Fibroblast of pulmonary artery (primary cell): ENCODE measurements at regions not wholly inside any gene's neighbourhood (a gene's known extent, or its start where the extent isn't known, plus 50 kb on each side); places are given as distances from the start of the nearest gene placed in this dataset.

Experiments
- DNase-seq: peaks from one replicate; pipeline ENCODE4 v3.0.0-alpha.2; 2010; ENCODE audit warnings: low read depth
- H3K4me3 ChIP-seq: replicated peaks from 2 replicates; pipeline ENCODE4 v1.5.1; 2011; ENCODE audit warnings: low read depth, mild to moderate bottlenecking, control low read depth, low read length, moderate library complexity
- TF ChIP-seq, protein P1 (sequence below): IDR thresholded peaks from 2 replicates; pipeline ENCODE4 v1.5.1; 2011; ENCODE audit warnings: mild to moderate bottlenecking, control low read depth, low read length, inconsistent platforms; ENCODE audit errors: missing control alignments

DNA sequence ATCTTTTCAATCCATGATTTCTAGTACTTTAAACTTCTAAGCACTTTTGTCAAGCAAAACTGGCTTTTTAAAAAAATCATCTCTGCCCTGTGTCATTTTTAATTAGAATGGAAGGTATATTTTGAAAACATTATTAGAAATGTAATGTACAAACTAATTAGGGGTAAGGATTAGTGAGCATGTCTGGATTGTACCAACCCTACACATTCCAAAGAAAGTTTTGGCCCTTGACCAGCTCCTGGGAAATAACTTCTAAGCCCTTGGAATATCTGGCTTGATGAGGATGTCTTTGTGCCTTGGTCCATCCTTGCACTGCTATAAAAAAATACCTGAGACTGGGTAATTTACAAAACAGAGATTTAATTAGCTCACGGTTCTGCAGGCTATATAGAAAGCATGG is 876.5 kb downstream of the RAPGEF2 start:
- DNase-seq = no peak
- TF ChIP-seq, protein P1, sequence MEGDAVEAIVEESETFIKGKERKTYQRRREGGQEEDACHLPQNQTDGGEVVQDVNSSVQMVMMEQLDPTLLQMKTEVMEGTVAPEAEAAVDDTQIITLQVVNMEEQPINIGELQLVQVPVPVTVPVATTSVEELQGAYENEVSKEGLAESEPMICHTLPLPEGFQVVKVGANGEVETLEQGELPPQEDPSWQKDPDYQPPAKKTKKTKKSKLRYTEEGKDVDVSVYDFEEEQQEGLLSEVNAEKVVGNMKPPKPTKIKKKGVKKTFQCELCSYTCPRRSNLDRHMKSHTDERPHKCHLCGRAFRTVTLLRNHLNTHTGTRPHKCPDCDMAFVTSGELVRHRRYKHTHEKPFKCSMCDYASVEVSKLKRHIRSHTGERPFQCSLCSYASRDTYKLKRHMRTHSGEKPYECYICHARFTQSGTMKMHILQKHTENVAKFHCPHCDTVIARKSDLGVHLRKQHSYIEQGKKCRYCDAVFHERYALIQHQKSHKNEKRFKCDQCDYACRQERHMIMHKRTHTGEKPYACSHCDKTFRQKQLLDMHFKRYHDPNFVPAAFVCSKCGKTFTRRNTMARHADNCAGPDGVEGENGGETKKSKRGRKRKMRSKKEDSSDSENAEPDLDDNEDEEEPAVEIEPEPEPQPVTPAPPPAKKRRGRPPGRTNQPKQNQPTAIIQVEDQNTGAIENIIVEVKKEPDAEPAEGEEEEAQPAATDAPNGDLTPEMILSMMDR = no peak
- no peak overlapping the region for H3K4me3 ChIP-seq

GRCh38 chr4:159979953-159980352 is 877.1 kb downstream of the RAPGEF2 start:
- no peak overlapping the region for H3K4me3 ChIP-seq
- TF ChIP-seq, protein P1 = no peak
- no peak for DNase-seq

GRCh38 chr4:159980826-159981468 is 878.1 kb downstream of the RAPGEF2 start:
- no peak for DNase-seq
- no peak overlapping the region for H3K4me3 ChIP-seq
- TF ChIP-seq, protein P1 = no peak

DNA sequence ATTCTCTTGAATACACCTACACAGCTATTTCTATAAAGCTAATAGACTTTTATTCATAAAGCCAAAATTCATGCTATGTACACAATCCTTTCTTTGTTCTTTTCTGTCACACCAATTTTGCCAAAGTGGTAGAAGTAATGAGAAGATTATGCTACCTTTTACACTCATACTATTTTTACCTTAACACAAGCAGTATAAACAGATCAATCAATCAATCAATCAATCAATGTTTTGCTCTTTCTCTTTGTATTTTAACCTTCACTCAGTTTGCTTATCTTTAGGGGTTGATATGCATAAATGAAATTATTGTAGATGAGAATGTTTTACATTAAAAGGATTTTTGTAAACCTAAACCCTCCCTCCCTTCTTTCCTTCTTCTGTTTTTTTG is 878.6 kb downstream of the RAPGEF2 start:
- H3K4me3 ChIP-seq = no peak overlapping the region
- no peak for DNase-seq
- TF ChIP-seq, protein P1 = no peak

DNA sequence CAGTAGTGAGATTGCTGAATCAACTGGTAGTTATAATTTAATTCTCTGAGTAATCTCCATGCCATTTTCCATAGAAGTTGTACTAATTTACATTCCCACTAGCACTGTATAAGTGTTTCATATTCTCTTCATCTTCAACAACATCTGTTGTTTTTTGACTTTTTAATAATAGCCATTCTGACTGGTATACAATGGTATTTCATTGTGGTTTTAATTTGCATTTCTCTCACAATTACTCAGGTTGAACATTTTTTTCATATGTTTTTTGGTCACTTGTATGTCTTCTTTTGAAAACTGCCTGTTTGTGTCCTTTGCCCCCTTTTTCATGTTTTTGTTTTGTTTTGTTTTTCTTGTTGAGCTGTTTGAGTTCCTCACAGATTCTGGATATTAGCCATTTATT is 880.2 kb downstream of the RAPGEF2 start:
- TF ChIP-seq, protein P1 = no peak
- no peak overlapping the region for H3K4me3 ChIP-seq
- DNase-seq = no peak

- no peak for DNase-seq
- TF ChIP-seq, protein P1 = no peak
- no peak overlapping the region for H3K4me3 ChIP-seq
These were observed 907.0 kb downstream of the RAPGEF2 start for GRCh38 chr4:160009656-160010493.
